ENCODE measurements at regions not wholly inside any gene's neighbourhood (a gene's known extent, or its start where the extent isn't known, plus 50 kb on each side); places are given as distances from the start of the nearest gene placed in this dataset.

- H3K9me3 ChIP-seq (ENCODE audit: control extremely low read depth in 1 of 5, control insufficient read depth in 4 of 5, insufficient read depth in 2 of 5, low read depth in 1 of 5, low read length in 4 of 5), result peaks cover 0 to 2% (median 0%) of the 10 kb centered on the region in 5 experiments
- no peaks in the 10 kb centered on the region for H3K27me3 ChIP-seq (replicated peaks in 2 of 5; ENCODE audit: control insufficient read depth in 4 of 5, insufficient read depth in 5 of 5, low read length in 4 of 5)
- no peak for DNase-seq
- H3K4me3 ChIP-seq (ENCODE audit: control insufficient read depth in 1 of 7, extremely low read depth in 1 of 7, insufficient read depth in 4 of 7, low read depth in 2 of 7, low read length in 6 of 7), result no peak overlapping the region
- H3K27ac ChIP-seq (ENCODE audit: insufficient read depth in 1 of 2, low read depth in 1 of 2, low read length in 2 of 2, poor library complexity in 1 of 2, severe bottlenecking in 2 of 2), result no peak overlapping the region
- no peaks in the 10 kb centered on the region for H3K36me3 ChIP-seq (ENCODE audit: control insufficient read depth in 4 of 4, insufficient read depth in 4 of 4, low read length in 3 of 4)
- 100% methylated on average over 6 of the region's 7 CpGs for WGBS (ENCODE audit: insufficient coverage)
- H3K4me1 ChIP-seq (ENCODE audit: control extremely low read depth in 1 of 4, control insufficient read depth in 4 of 4, insufficient read depth in 4 of 4, low read length in 3 of 4), result peaks cover 5 to 19% (median 8%) of the 10 kb centered on the region in 4 experiments
- ChIA-PET CTCF (interaction anchor here (0.9 to 1.4 kb wide), 2 partner anchors 10 to 29 kb away, joined by 3 to 4 read pairs; no protein-coding TSS in a partner anchor), POLR2A (no interaction called here)
These were observed 61.4 kb upstream of the ZSWIM6 start for GRCh38 chr5:61270510-61271165.

- ChIA-PET POLR2A (no interaction called here), CTCF (interaction anchor here (0.9 to 1.5 kb wide), 2 partner anchors 11 to 18 kb away, joined by 3 to 5 read pairs; no protein-coding TSS in a partner anchor)
- H3K4me1 ChIP-seq (ENCODE audit: control extremely low read depth in 1 of 4, control insufficient read depth in 4 of 4, insufficient read depth in 4 of 4, low read length in 3 of 4), result peaks cover 5 to 38% (median 26%) of the 10 kb centered on the region in 4 experiments
- no peak overlapping the region for H3K4me3 ChIP-seq (ENCODE audit: control insufficient read depth in 1 of 7, extremely low read depth in 1 of 7, insufficient read depth in 4 of 7, low read depth in 2 of 7, low read length in 6 of 7)
- no peak overlapping the region for H3K27ac ChIP-seq (ENCODE audit: insufficient read depth in 1 of 2, low read depth in 1 of 2, low read length in 2 of 2, poor library complexity in 1 of 2, severe bottlenecking in 2 of 2)
- WGBS (ENCODE audit: insufficient coverage), result 100% methylated on average over 2 of the region's 2 CpGs
- H3K27me3 ChIP-seq (replicated peaks in 2 of 5; ENCODE audit: control insufficient read depth in 4 of 5, insufficient read depth in 5 of 5, low read length in 4 of 5), result no peaks in the 10 kb centered on the region
- DNase-seq, result no peak
- no peaks in the 10 kb centered on the region for H3K36me3 ChIP-seq (ENCODE audit: control insufficient read depth in 4 of 4, insufficient read depth in 4 of 4, low read length in 3 of 4)
- no peaks in the 10 kb centered on the region for H3K9me3 ChIP-seq (ENCODE audit: control extremely low read depth in 1 of 5, control insufficient read depth in 4 of 5, insufficient read depth in 2 of 5, low read depth in 1 of 5, low read length in 4 of 5)
These were observed 59.4 kb upstream of the ZSWIM6 start for GRCh38 chr5:61272688-61273087.

GRCh38 chr5:61273279-61273975 is 58.6 kb upstream of the ZSWIM6 start:
- POLR2A ChIA-PET, result no interaction called here
- H3K27ac ChIP-seq (ENCODE audit: insufficient read depth in 1 of 2, low read depth in 1 of 2, low read length in 2 of 2, poor library complexity in 1 of 2, severe bottlenecking in 2 of 2), result no peak overlapping the region
- H3K27me3 ChIP-seq (replicated peaks in 2 of 5; ENCODE audit: control insufficient read depth in 4 of 5, insufficient read depth in 5 of 5, low read length in 4 of 5), result no peaks in the 10 kb centered on the region
- H3K4me1 ChIP-seq (ENCODE audit: control extremely low read depth in 1 of 4, control insufficient read depth in 4 of 4, insufficient read depth in 4 of 4, low read length in 3 of 4), result peaks cover 5 to 41% (median 28%) of the 10 kb centered on the region in 4 experiments
- H3K9me3 ChIP-seq (ENCODE audit: control extremely low read depth in 1 of 5, control insufficient read depth in 4 of 5, insufficient read depth in 2 of 5, low read depth in 1 of 5, low read length in 4 of 5), result no peaks in the 10 kb centered on the region
- CTCF ChIA-PET, result interaction anchor here (0.9 to 4.4 kb wide), 6 partner anchors 9 to 58 kb away, joined by 3 to 19 read pairs (median 3); partner anchors contain the start of gene ZSWIM6
- WGBS (ENCODE audit: insufficient coverage), result 92% methylated on average over 1 of the region's 1 CpG
- no peak overlapping the region for H3K4me3 ChIP-seq (ENCODE audit: control insufficient read depth in 1 of 7, extremely low read depth in 1 of 7, insufficient read depth in 4 of 7, low read depth in 2 of 7, low read length in 6 of 7)
- H3K36me3 ChIP-seq (ENCODE audit: control insufficient read depth in 4 of 4, insufficient read depth in 4 of 4, low read length in 3 of 4), result no peaks in the 10 kb centered on the region
- DNase-seq, result no peak

GRCh38 chr5:61274511-61274911 is 57.5 kb upstream of the ZSWIM6 start:
- POLR2A ChIA-PET, result no interaction called here
- no peak for DNase-seq
- Histone ChIP-seq H3K36me3 (ENCODE audit: control insufficient read depth in 4 of 4, insufficient read depth in 4 of 4, low read length in 3 of 4) (no peaks in the 10 kb centered on the region), H3K27ac (ENCODE audit: insufficient read depth in 1 of 2, low read depth in 1 of 2, low read length in 2 of 2, poor library complexity in 1 of 2, severe bottlenecking in 2 of 2) (no peak overlapping the region), H3K4me3 (ENCODE audit: control insufficient read depth in 1 of 7, extremely low read depth in 1 of 7, insufficient read depth in 4 of 7, low read depth in 2 of 7, low read length in 6 of 7) (no peak overlapping the region), H3K9me3 (ENCODE audit: control extremely low read depth in 1 of 5, control insufficient read depth in 4 of 5, insufficient read depth in 2 of 5, low read depth in 1 of 5, low read length in 4 of 5) (no peaks in the 10 kb centered on the region), H3K4me1 (ENCODE audit: control extremely low read depth in 1 of 4, control insufficient read depth in 4 of 4, insufficient read depth in 4 of 4, low read length in 3 of 4) (peaks cover 5 to 38% (median 28%) of the 10 kb centered on the region in 4 experiments), H3K27me3 (replicated peaks in 2 of 5; ENCODE audit: control insufficient read depth in 4 of 5, insufficient read depth in 5 of 5, low read length in 4 of 5) (no peaks in the 10 kb centered on the region)
- CTCF ChIA-PET, result interaction anchor here (0.7 to 4.4 kb wide), 6 partner anchors 11 to 131 kb away, joined by 3 to 19 read pairs (median 4); partner anchors contain the start of gene ZSWIM6

- WGBS (ENCODE audit: insufficient coverage), result 1% methylated on average over 7 of the region's 8 CpGs
- H3K36me3 ChIP-seq (ENCODE audit: control insufficient read depth in 4 of 4, insufficient read depth in 4 of 4, low read length in 3 of 4), result no peaks in the 10 kb centered on the region
- ChIA-PET CTCF (interaction anchor here (0.6 to 4.4 kb wide), 5 partner anchors 14 to 216 kb away, joined by 3 to 19 read pairs (median 3); partner anchors contain the start of gene ZSWIM6), POLR2A (interaction anchor here (0.9 kb wide), 2 partner anchors 54 to 56 kb away, joined by 3 read pairs; no protein-coding TSS in a partner anchor)
- peak overlapping the region in 2 of 7 experiments; percentile 32 to 38 for H3K4me3 ChIP-seq (ENCODE audit: control insufficient read depth in 1 of 7, extremely low read depth in 1 of 7, insufficient read depth in 4 of 7, low read depth in 2 of 7, low read length in 6 of 7)
- no peaks in the 10 kb centered on the region for H3K27me3 ChIP-seq (replicated peaks in 2 of 5; ENCODE audit: control insufficient read depth in 4 of 5, insufficient read depth in 5 of 5, low read length in 4 of 5)
- H3K27ac ChIP-seq (ENCODE audit: insufficient read depth in 1 of 2, low read depth in 1 of 2, low read length in 2 of 2, poor library complexity in 1 of 2, severe bottlenecking in 2 of 2), result peak overlapping the region in 1 of 2 experiments; percentile 40
- peaks cover 5 to 50% (median 39%) of the 10 kb centered on the region in 4 experiments for H3K4me1 ChIP-seq (ENCODE audit: control extremely low read depth in 1 of 4, control insufficient read depth in 4 of 4, insufficient read depth in 4 of 4, low read length in 3 of 4)
- no peaks in the 10 kb centered on the region for H3K9me3 ChIP-seq (ENCODE audit: control extremely low read depth in 1 of 5, control insufficient read depth in 4 of 5, insufficient read depth in 2 of 5, low read depth in 1 of 5, low read length in 4 of 5)
- DNase-seq, result peak; percentile 85 to 98 (median 98)
These were observed 56.2 kb upstream of the ZSWIM6 start for GRCh38 chr5:61275841-61276240.

GRCh38 chr5:61277190-61277589 is 54.9 kb upstream of the ZSWIM6 start:
- Histone ChIP-seq H3K27ac (ENCODE audit: insufficient read depth in 1 of 2, low read depth in 1 of 2, low read length in 2 of 2, poor library complexity in 1 of 2, severe bottlenecking in 2 of 2) (no peak overlapping the region), H3K4me1 (ENCODE audit: control extremely low read depth in 1 of 4, control insufficient read depth in 4 of 4, insufficient read depth in 4 of 4, low read length in 3 of 4) (peaks cover 5 to 55% (median 42%) of the 10 kb centered on the region in 4 experiments), H3K9me3 (ENCODE audit: control extremely low read depth in 1 of 5, control insufficient read depth in 4 of 5, insufficient read depth in 2 of 5, low read depth in 1 of 5, low read length in 4 of 5) (no peaks in the 10 kb centered on the region), H3K27me3 (replicated peaks in 2 of 5; ENCODE audit: control insufficient read depth in 4 of 5, insufficient read depth in 5 of 5, low read length in 4 of 5) (no peaks in the 10 kb centered on the region), H3K36me3 (ENCODE audit: control insufficient read depth in 4 of 4, insufficient read depth in 4 of 4, low read length in 3 of 4) (no peaks in the 10 kb centered on the region), H3K4me3 (ENCODE audit: control insufficient read depth in 1 of 7, extremely low read depth in 1 of 7, insufficient read depth in 4 of 7, low read depth in 2 of 7, low read length in 6 of 7) (peak overlapping the region in 1 of 7 experiments; percentile 39)
- WGBS (ENCODE audit: insufficient coverage), result no CpG with 5 or more reads among the region's 2 CpGs
- DNase-seq, result peak; percentile 42 to 58 (median 55)
- CTCF ChIA-PET, result interaction anchor here (1.3 to 4.4 kb wide), 2 partner anchors 54 to 105 kb away, joined by 3 to 19 read pairs; partner anchors contain the start of gene ZSWIM6
- POLR2A ChIA-PET, result no interaction called here

GRCh38 chr5:61277781-61278180 is 54.3 kb upstream of the ZSWIM6 start:
- POLR2A ChIA-PET, result no interaction called here
- H3K27me3 ChIP-seq (replicated peaks in 2 of 5; ENCODE audit: control insufficient read depth in 4 of 5, insufficient read depth in 5 of 5, low read length in 4 of 5), result no peaks in the 10 kb centered on the region

More at GRCh38 chr5:61277781-61278180, 54.3 kb upstream of the ZSWIM6 start:
- H3K9me3 ChIP-seq (ENCODE audit: control extremely low read depth in 1 of 5, control insufficient read depth in 4 of 5, insufficient read depth in 2 of 5, low read depth in 1 of 5, low read length in 4 of 5), result no peaks in the 10 kb centered on the region
- no peak overlapping the region for H3K4me3 ChIP-seq (ENCODE audit: control insufficient read depth in 1 of 7, extremely low read depth in 1 of 7, insufficient read depth in 4 of 7, low read depth in 2 of 7, low read length in 6 of 7)
- peaks cover 5 to 55% (median 42%) of the 10 kb centered on the region in 4 experiments for H3K4me1 ChIP-seq (ENCODE audit: control extremely low read depth in 1 of 4, control insufficient read depth in 4 of 4, insufficient read depth in 4 of 4, low read length in 3 of 4)
- WGBS (ENCODE audit: insufficient coverage), result 100% methylated on average over 4 of the region's 8 CpGs
- CTCF ChIA-PET, result no interaction called here
- no peaks in the 10 kb centered on the region for H3K36me3 ChIP-seq (ENCODE audit: control insufficient read depth in 4 of 4, insufficient read depth in 4 of 4, low read length in 3 of 4)
- DNase-seq, result peak in 1 of 3 donors; percentile 24
- H3K27ac ChIP-seq (ENCODE audit: insufficient read depth in 1 of 2, low read depth in 1 of 2, low read length in 2 of 2, poor library complexity in 1 of 2, severe bottlenecking in 2 of 2), result no peak overlapping the region
